HG03064 (cell line): ENCODE measurements at regions not wholly inside any gene's neighbourhood (a gene's known extent, or its start where the extent isn't known, plus 50 kb on each side); places are given as distances from the start of the nearest gene placed in this dataset.

ENCODE experiments used
- ATAC-seq: cut with Tn5 transposase; IDR thresholded peaks from one replicate; pipeline ENCODE4 v1.9.1; 2021; ENCODE audit warnings: low read depth; ENCODE audit not compliant: unreplicated experiment

DNA sequence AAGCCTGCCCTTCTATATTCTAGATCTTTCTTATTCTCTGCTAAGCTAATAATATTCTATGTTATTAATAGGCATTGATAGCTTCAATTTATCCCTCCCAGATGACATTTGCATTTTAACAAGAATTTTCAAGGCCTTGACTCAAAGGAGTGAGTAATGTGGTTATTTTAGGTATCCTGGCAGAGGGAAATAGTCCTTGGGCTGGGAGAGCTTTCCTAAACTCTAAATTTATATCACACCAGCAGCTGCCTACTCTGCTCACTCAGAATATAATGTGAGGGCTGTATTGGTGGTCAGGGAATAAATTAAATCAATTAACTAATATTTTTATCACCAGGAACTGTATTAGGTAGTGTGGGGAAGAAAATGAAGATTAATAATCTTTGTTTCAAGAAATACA lies 74.8 kb upstream of the ADAM23 start:
- no peak for ATAC-seq

DNA sequence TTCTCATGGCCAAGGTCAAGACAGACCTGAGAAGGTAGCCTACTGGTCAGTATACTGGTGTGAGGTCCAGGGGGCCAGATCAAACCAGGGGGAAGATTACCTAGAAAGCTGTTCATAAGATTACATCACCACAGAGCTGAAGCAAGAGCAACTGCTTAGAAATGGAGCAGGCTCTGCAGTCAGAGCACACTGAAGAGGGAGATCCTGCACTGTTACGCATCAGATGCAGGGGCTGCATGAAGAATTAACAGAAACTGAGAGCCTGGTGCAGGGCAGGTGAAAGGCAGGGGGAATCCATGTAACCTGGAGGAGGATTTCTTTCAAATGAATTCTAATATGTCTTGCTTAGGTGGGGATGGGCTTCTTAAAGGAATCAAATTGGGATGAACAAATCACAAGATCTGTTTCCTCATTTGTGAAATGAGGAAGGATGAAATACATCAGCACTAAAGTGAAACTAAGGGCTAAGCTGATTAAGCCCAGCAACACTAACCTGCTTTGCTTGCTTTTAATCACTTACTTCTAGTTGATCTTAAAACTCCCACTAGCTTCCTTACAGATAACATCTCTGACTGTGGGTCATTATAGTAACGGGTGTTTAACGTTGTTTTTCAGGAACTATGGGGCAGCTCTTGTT lies 74.3 kb upstream of the ADAM23 start:
- ATAC-seq = no peak

GRCh38 chr2:206375956-206376355 lies 67.4 kb upstream of the ADAM23 start:
- ATAC-seq = no peak

- no peak for ATAC-seq
These were observed 64.5 kb upstream of the ADAM23 start for GRCh38 chr2:206378835-206379234.

GRCh38 chr2:206379266-206379665 lies 64.1 kb upstream of the ADAM23 start:
- no peak for ATAC-seq

GRCh38 chr2:206379886-206380285 lies 63.4 kb upstream of the ADAM23 start:
- no peak for ATAC-seq

- ATAC-seq = no peak
These were observed 61.5 kb upstream of the ADAM23 start for GRCh38 chr2:206381881-206382280.

- ATAC-seq = no peak
These were observed 59.7 kb upstream of the ADAM23 start for GRCh38 chr2:206383669-206384068.

GRCh38 chr2:206387808-206388207 lies 55.5 kb upstream of the ADAM23 start:
- no peak for ATAC-seq

- ATAC-seq = no peak
These were observed 54.6 kb upstream of the ADAM23 start for GRCh38 chr2:206388698-206389097.

DNA sequence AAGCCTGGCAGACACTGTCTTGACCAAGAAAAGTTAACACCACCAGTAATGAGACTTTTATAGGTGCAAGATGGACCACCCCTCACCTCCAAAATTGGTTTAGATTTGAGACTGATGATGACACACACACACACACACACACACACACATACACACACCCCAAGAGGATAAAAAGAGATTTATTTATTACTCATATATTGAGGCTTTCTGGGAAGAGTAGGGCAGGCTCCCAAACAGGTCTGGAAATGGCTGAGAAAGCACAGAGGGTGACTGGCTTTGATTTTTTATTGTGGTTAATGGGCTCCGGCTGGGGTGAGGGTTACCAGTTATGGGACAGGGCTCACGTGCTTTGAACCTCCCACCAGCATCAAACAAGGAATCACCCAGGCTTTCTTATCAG lies 54.2 kb upstream of the ADAM23 start:
- no peak for ATAC-seq

DNA sequence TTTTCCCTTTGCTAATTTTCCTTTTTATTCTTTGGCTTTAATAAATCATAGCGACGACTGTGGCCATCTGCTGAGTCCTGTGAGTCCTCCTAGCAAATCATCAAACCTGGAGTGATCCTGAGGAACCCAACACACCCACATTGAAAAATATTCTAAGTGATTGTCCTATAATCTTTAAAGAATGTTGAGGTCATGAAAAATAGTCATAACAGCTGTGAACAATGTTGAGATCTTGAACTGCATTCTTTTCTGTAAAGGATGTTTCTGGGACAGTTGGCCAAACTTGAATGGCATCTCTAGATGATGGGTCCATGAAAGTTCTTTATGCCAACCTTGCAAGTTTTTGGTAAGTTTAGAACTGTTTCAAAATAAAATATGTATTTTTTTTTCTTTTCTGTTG lies 53.2 kb upstream of the ADAM23 start:
- no peak for ATAC-seq

DNA sequence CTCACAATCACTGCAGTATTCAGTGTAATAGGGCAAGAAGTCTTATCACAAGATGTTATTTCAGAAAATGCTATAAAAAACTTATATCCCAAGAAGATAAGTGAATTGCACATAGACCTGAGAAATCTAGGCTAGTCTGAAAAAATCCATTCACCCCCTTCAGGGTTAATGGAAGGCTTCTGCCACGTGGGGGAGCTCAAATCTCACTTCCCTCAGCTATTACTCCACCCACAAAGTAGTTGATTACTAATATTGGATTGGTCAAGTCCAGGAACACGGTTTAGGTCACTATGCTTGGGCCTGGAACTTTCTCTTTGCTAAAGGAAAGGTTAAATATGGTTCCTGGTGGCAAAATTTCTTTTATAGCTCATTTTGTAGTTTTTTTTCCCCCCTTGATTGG lies 51.2 kb upstream of the ADAM23 start:
- peak; percentile 98 for ATAC-seq
